GM18870 (cell line): ENCODE measurements at regions not wholly inside any gene's neighbourhood (a gene's known extent, or its start where the extent isn't known, plus 50 kb on each side); places are given as distances from the start of the nearest gene placed in this dataset.
"Not testable (repeated sequence)": the region's sequence is repeated elsewhere in the genome, so short reads cannot be mapped to it uniquely, and the experiment has no call there.

ENCODE experiments used
- ATAC-seq: cut with Tn5 transposase; IDR thresholded peaks from one replicate; pipeline ENCODE4 v1.9.1; 2021; ENCODE audit warnings: moderate library complexity; ENCODE audit not compliant: unreplicated experiment

GRCh38 chr7:142507066-142507465 lies 242.2 kb upstream of the PRSS1 start:
- not testable (repeated sequence) for ATAC-seq

- no peak for ATAC-seq
Observed at GRCh38 chr7:142506601-142507000, 242.7 kb upstream of the PRSS1 start.

DNA sequence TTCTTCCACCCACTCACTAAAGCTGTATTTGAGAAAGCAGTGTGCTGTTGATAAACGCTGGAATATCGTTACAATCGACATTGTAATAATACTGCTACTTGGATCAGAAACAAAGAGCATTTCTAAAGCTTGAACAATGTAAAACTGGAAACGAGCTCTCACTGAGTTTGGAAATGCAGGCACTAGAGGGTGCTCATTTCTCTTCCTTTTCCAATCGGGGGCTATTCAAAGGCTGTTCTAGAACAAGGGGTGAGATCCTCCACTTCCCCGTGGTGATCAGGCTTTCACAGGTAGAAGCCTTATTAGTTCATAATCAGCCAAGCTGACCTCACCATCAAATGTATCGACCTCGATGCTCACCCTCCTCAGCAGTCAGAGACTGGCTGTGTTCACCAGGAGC lies 245.3 kb upstream of the PRSS1 start:
- not testable (repeated sequence) for ATAC-seq

DNA sequence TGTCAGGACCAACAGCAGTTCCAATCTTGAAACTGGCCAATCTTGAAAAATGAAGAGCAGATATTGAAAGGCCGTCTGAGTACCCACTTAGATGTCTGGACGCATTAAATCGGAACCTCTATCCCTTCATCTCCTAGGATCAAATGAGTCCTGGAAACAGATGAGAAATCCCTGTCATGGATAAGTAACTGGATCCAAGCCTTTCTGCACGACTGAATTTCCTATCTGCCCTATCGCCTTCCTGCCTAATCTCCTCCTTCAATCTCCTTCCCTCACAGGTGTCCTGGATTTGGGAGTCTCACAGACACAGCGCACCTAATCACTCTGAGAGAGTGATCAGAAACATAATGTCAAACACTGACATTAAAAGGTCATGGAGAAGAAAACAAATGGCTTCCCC lies 245.2 kb upstream of the PRSS58 start:
- no peak for ATAC-seq

- no peak for ATAC-seq
Observed at GRCh38 chr7:142501434-142501833, 243.6 kb upstream of the PRSS58 start.

DNA sequence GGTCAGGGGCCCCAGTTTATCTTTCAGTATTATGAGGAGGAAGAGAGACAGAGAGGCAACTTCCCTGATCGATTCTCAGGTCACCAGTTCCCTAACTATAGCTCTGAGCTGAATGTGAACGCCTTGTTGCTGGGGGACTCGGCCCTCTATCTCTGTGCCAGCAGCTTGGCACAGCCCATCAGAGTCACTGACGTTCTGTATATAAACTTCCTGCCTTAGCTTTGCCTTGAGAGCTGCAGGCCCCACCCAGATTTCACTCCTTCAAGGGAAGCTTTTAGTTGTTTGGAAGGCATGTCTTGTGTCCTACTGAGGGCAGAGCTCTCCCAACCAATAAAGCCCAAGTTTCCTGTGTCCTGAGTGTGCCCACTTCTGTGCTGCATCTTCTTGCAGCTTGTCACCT lies 242.5 kb upstream of the PRSS58 start:
- ATAC-seq = no peak

- no peak for ATAC-seq
Observed at GRCh38 chr7:142499635-142500034, 241.8 kb upstream of the PRSS58 start.

GRCh38 chr7:142498364-142498763 lies 240.5 kb upstream of the PRSS58 start:
- ATAC-seq = no peak

GRCh38 chr7:142496545-142496991 lies 238.7 kb upstream of the PRSS58 start:
- ATAC-seq = peak; percentile 73

DNA sequence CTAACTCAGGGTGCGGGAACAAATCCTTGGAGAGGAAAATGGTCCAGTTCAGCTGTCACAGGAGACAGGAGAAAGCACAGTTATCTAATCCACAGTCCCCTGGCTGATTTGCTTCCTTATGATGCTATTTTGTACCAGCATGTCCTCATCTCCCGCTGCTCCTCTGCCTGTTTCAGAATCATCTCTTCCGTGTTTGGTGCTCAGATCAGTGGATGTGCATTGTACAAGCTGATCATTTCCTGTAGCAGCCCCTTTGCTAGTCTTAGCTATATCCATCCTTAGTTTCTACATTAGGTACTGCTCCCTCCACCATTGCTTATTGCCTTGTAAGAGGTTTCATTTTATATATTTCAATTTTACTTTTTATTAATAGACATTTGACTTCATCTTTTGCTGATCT lies 238.0 kb upstream of the PRSS58 start:
- not testable (repeated sequence) for ATAC-seq

DNA sequence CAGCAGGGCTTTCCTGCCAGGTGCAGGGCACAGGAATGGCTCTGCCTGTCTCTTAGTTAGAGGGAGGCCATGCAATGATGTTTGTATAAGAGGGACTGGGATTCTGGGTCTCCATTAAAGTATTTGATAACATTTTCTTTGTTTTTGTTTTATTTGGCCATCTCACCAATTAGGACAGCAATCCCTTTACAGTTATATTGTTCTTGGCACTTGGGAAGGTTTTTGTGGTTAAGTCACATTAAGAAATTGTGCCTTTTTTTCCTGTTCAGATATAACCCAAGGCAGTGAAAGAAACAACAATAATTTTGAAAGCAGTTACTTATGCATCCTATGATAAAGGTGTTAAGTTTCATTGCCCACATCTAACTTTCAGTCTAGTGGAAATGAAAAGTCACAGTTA lies 237.4 kb upstream of the PRSS58 start:
- not testable (repeated sequence) for ATAC-seq

GRCh38 chr7:142494021-142494420 lies 236.2 kb upstream of the PRSS58 start:
- ATAC-seq = no peak

GRCh38 chr7:142488842-142489241 lies 231.0 kb upstream of the PRSS58 start:
- ATAC-seq = no peak

GRCh38 chr7:142488036-142488633 lies 230.3 kb upstream of the PRSS58 start:
- ATAC-seq = no peak

- peak; percentile 54 for ATAC-seq
Observed at GRCh38 chr7:142487565-142487964, 229.7 kb upstream of the PRSS58 start.

DNA sequence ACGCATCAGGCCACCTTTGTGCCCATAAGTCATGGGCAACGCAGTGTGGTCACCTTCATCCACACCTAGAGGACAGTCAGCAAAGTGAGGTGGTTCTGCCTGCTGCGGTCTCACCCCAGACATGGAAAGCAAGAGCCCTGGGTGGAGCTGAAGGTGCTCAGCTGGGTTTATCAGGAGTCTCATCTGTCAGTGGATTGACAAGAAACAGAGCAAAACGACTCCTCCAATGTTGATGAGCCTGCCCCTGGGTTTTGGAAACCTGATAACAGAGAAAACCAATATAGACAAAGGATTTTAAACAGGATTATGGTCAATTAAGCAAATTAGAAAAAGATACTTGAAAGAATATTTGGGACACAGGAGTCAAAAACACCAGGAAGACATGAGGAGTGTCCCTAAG lies 229.3 kb upstream of the PRSS58 start:
- ATAC-seq = no peak

- ATAC-seq = no peak
Observed at GRCh38 chr7:142485617-142486226, 227.9 kb upstream of the PRSS58 start.

GRCh38 chr7:142483659-142484317 lies 225.9 kb upstream of the PRSS58 start:
- ATAC-seq = no peak

- peak; percentile 40 for ATAC-seq
Observed at GRCh38 chr7:142482891-142483658, 225.2 kb upstream of the PRSS58 start.

GRCh38 chr7:142481548-142481947 lies 223.7 kb upstream of the PRSS58 start:
- no peak for ATAC-seq

GRCh38 chr7:142478479-142479220 lies 220.8 kb upstream of the PRSS58 start:
- ATAC-seq = peak; percentile 78
